HG03469 (cell line): ENCODE measurements at regions not wholly inside any gene's neighbourhood (a gene's known extent, or its start where the extent isn't known, plus 50 kb on each side); places are given as distances from the start of the nearest gene placed in this dataset.

ENCODE experiments used
- ATAC-seq: cut with Tn5 transposase; IDR thresholded peaks from one replicate; pipeline ENCODE4 v1.9.1; 2021; ENCODE audit warnings: mild to moderate bottlenecking, moderate library complexity, moderate number of reproducible peaks; ENCODE audit not compliant: unreplicated experiment

- no peak for ATAC-seq
These were observed 94.3 kb downstream of the ERCC5 start for GRCh38 chr13:102940143-102940542.

GRCh38 chr13:102935896-102936321 lies 90.1 kb downstream of the ERCC5 start:
- ATAC-seq: no peak

GRCh38 chr13:102933523-102933922 lies 87.7 kb downstream of the ERCC5 start:
- ATAC-seq: no peak

- ATAC-seq: no peak
These were observed 87.3 kb downstream of the ERCC5 start for GRCh38 chr13:102933122-102933521.

- ATAC-seq: no peak
These were observed 86.5 kb downstream of the ERCC5 start for GRCh38 chr13:102932331-102932730.

GRCh38 chr13:102930566-102930965 lies 84.7 kb downstream of the ERCC5 start:
- no peak for ATAC-seq

- ATAC-seq: no peak
These were observed 83.3 kb downstream of the ERCC5 start for GRCh38 chr13:102928941-102929675.
